Endothelial cell of umbilical vein (primary cell): ENCODE measurements at regions not wholly inside any gene's neighbourhood (a gene's known extent, or its start where the extent isn't known, plus 50 kb on each side); places are given as distances from the start of the nearest gene placed in this dataset.
A peak's percentile ranks its signal among the peaks of the same experiment; 100 is the strongest.

Source experiments
- BruUV-seq: library from RNA; stranded (reverse); fragments of 400-500 nt; replicated peaks from 2 replicates; lab custom pipeline; 2021; lab: Mats Ljungman, UMichigan
- CTCF ChIA-PET: fragments of 300-600, 350-600 bp; sonication (Branson Sonifier 250); formaldehyde crosslinking; loops from one replicate; lab custom pipeline; 2021; ENCODE audit warnings: antibody characterized with exemption, inconsistent platforms; lab: Charles Lee
- POLR2A ChIA-PET: fragments of 300-600, 350-600 bp; sonication (Branson Sonifier 250); formaldehyde crosslinking; loops from one replicate; lab custom pipeline; 2021; ENCODE audit warnings: antibody characterized with exemption, inconsistent platforms; lab: Charles Lee
- DNase-seq: peaks from one replicate; pipeline ENCODE4 v3.0.0-alpha.2; 2011; ENCODE audit warnings: low read depth, low spot score
- FAIRE-seq: peaks from 2 replicates; lab custom pipeline; 2011; peaks lifted over from hg19 to GRCh38; lab: Jason Lieb, UNC
- H2AFZ ChIP-seq: 2 replicates; pipeline ENCODE4 v1.6.0; 2012; ENCODE audit warnings: low read depth, low read length, control low read depth, inconsistent platforms
- H3K27ac ChIP-seq: 2 replicates; pipeline ENCODE4 v1.5.1; 2011; ENCODE audit warnings: low read depth, mild to moderate bottlenecking, control low read depth, low read length, moderate library complexity; ENCODE audit not compliant: insufficient read depth
- H3K27me3 ChIP-seq, 2 experiments: 2 replicates each; pipeline versions ENCODE4 v1.6.0 to v1.6.1; 2011; ENCODE audit warnings: low read length in 2 of 2, mixed read lengths in 1 of 2; ENCODE audit not compliant: control insufficient read depth in 2 of 2, insufficient read depth in 2 of 2
- H3K36me3 ChIP-seq, 2 experiments: 2 replicates in 1 of 2; 3 replicates in 1 of 2; pipeline ENCODE4 v1.5.1; 2011; ENCODE audit warnings: low read length in 2 of 2, mild to moderate bottlenecking in 1 of 2, moderate library complexity in 1 of 2; ENCODE audit not compliant: control insufficient read depth in 2 of 2, insufficient read depth in 2 of 2; ENCODE audit errors: extremely low read depth in 1 of 2
- H3K4me1 ChIP-seq: 3 replicates; pipeline ENCODE4 v1.5.1; 2011; ENCODE audit warnings: mild to moderate bottlenecking, low read length; ENCODE audit not compliant: control insufficient read depth, insufficient read depth; ENCODE audit errors: extremely low read depth
- H3K4me2 ChIP-seq: 2 replicates; pipeline ENCODE4 v1.6.1; 2011; ENCODE audit warnings: low read length, control low read depth, mixed read lengths; ENCODE audit not compliant: insufficient read depth
- H3K4me3 ChIP-seq, 3 experiments: fragments of 200-600 bp in 1 of 3; sonication (generic), shearing (Covaris generic) in 1 of 3; replicated peaks in 1 of 3; 2 replicates each; pipeline ENCODE4 v1.5.1; 2011 to 2016; ENCODE audit warnings: control low read depth in 3 of 3, low read length in 3 of 3, mild to moderate bottlenecking in 2 of 3, inconsistent platforms in 1 of 3, low read depth in 1 of 3, moderate library complexity in 1 of 3; ENCODE audit not compliant: insufficient read depth in 1 of 3
- H3K79me2 ChIP-seq: 2 replicates; pipeline ENCODE4 v1.6.0; 2012; ENCODE audit warnings: low read length, inconsistent platforms; ENCODE audit not compliant: control insufficient read depth, insufficient read depth
- H3K9ac ChIP-seq: replicated peaks from 2 replicates; pipeline ENCODE3; 2011; ENCODE audit warnings: low read length, control low read depth; ENCODE audit not compliant: insufficient read depth; ENCODE audit errors: extremely low read depth
- H3K9me1 ChIP-seq: replicated peaks from 3 replicates; pipeline ENCODE4 v1.6.0; 2011; ENCODE audit warnings: mild to moderate bottlenecking, low read length; ENCODE audit not compliant: control insufficient read depth, insufficient read depth; ENCODE audit errors: extremely low read depth
- H3K9me3 ChIP-seq: replicated peaks from 2 replicates; pipeline ENCODE4 v1.5.1; 2012; ENCODE audit warnings: low read length, inconsistent platforms; ENCODE audit not compliant: control insufficient read depth, insufficient read depth
- H4K20me1 ChIP-seq: replicated peaks from 2 replicates; pipeline ENCODE3; 2011; ENCODE audit warnings: mild to moderate bottlenecking, low read length; ENCODE audit not compliant: control insufficient read depth, insufficient read depth; ENCODE audit errors: extremely low read depth
- CTCF ChIP-seq, 2 donors: IDR thresholded peaks; 1 replicate in 1 of 2; 2 replicates in 1 of 2; pipeline ENCODE4 v1.5.1; 2011; ENCODE audit warnings: low read length in 2 of 2, mild to moderate bottlenecking in 2 of 2, moderate library complexity in 2 of 2, control low read depth in 1 of 2, inconsistent platforms in 1 of 2, low read depth in 1 of 2; ENCODE audit not compliant: insufficient read depth in 1 of 2; ENCODE audit errors: extremely low read depth in 1 of 2
- EZH2 ChIP-seq: IDR thresholded peaks from 2 replicates; pipeline ENCODE4 v1.6.1; 2012; ENCODE audit warnings: borderline replicate concordance, low read depth, mild to moderate bottlenecking, moderate library complexity, low read length, inconsistent platforms; ENCODE audit not compliant: severe bottlenecking
- FOS ChIP-seq: IDR thresholded peaks from 2 replicates; pipeline ENCODE4 v1.6.1; 2011; ENCODE audit warnings: mild to moderate bottlenecking, low read length, moderate library complexity, borderline replicate concordance; ENCODE audit not compliant: insufficient read depth
- JUN ChIP-seq: IDR thresholded peaks from 2 replicates; pipeline ENCODE4 v1.6.1; 2011; ENCODE audit warnings: borderline replicate concordance, low read depth; ENCODE audit not compliant: insufficient read length, insufficient read depth
- MAX ChIP-seq: IDR thresholded peaks from 2 replicates; pipeline ENCODE4 v1.6.1; 2011; ENCODE audit not compliant: insufficient read depth, insufficient read length
- MYC ChIP-seq: IDR thresholded peaks from one replicate; pipeline ENCODE4 v1.6.1; 2011; ENCODE audit warnings: mild to moderate bottlenecking, low read depth, low read length
- POLR2AphosphoS5 ChIP-seq: IDR thresholded peaks from 2 replicates; pipeline ENCODE4 v1.6.1; 2012; ENCODE audit warnings: low read depth, mild to moderate bottlenecking, control low read depth, low read length, moderate library complexity; ENCODE audit not compliant: insufficient read depth
- dilution Hi-C: fragments of 300-500 bp; cut with MboI; formaldehyde crosslinking; loops from one replicate; pipeline ENCODE4 v1.15.0; 2019; ENCODE audit warnings: low sequenced_read_pairs; ENCODE audit not compliant: extremely low pct_ligation_motif_present
- intact Hi-C: fragments of 100-400 bp; cut with micrococcal nuclease; formaldehyde crosslinking; loops from one replicate; pipeline ENCODE4 v1.10.0; 2022

GRCh38 chr3:145857956-145858355, 303.0 kb downstream of the PLOD2 start:
- H3K9me1 ChIP-seq: no peaks in the 10 kb centered on the region
- H3K9ac ChIP-seq: no peak overlapping the region
- no peaks in the 10 kb centered on the region for H4K20me1 ChIP-seq
- H3K4me1 ChIP-seq: no peaks in the 10 kb centered on the region
- no peaks in the 10 kb centered on the region for H3K27me3 ChIP-seq
- no peak for TF ChIP-seq EZH2
- no peak for TF ChIP-seq MAX
- no peak for TF ChIP-seq JUN
- TF ChIP-seq MYC: no peak
- TF ChIP-seq CTCF (IDR thresholded peaks at IDR 0.05; ENCODE audit: extremely low read depth in 1 of 2, insufficient read depth in 1 of 2, low read depth in 1 of 2, low read length in 2 of 2): no peak
- TF ChIP-seq FOS: no peak
- TF ChIP-seq POLR2AphosphoS5: no peak
- dilution Hi-C loops (no loop called here), intact Hi-C loops (no loop called here)
- no peak overlapping the region for H3K4me3 ChIP-seq
- DNase-seq (peak; percentile 71), FAIRE-seq (peak; percentile 63)
- ChIA-PET CTCF (interaction anchor here (0.9 to 1.7 kb wide), 4 partner anchors 9 to 145 kb away, joined by 3 to 8 read pairs (median 4); no protein-coding TSS in a partner anchor), POLR2A (no interaction called here)
- no TSS peak for BruUV-seq
- H3K27ac ChIP-seq: no peak overlapping the region
- no peaks in the 10 kb centered on the region for H3K9me3 ChIP-seq
- no peak overlapping the region for H3K4me2 ChIP-seq
- H2AFZ ChIP-seq: no peak overlapping the region
- H3K79me2 ChIP-seq: no peaks in the 10 kb centered on the region
- H3K36me3 ChIP-seq: no peaks in the 10 kb centered on the region
